Sigmoid colon (tissue), 6 donors: ENCODE measurements at regions not wholly inside any gene's neighbourhood (a gene's known extent, or its start where the extent isn't known, plus 50 kb on each side); places are given as distances from the start of the nearest gene placed in this dataset.

Experiments used
- DNase-seq: peaks from one replicate; pipeline ENCODE4 v3.0.0-alpha.2; 2019
- H3K27ac ChIP-seq, 4 donors: fragments of 200-600 bp; sonication (generic); one replicate each; pipeline ENCODE4 v1.5.1; 2016 to 2019; ENCODE audit warnings: mild to moderate bottlenecking in 1 of 4
- H3K27me3 ChIP-seq, 3 donors: fragments of 200-600 bp; sonication (generic); one replicate each; pipeline ENCODE4 v1.5.1; 2019; ENCODE audit warnings: mild to moderate bottlenecking in 1 of 3
- H3K36me3 ChIP-seq, 4 donors: fragments of 200-600 bp; sonication (generic); one replicate each; pipeline ENCODE4 v1.5.1; 2016 to 2019
- H3K4me1 ChIP-seq, 4 donors: fragments of 200-600 bp; sonication (generic); one replicate each; pipeline ENCODE4 v1.5.1; 2017 to 2019
- H3K4me3 ChIP-seq, 4 donors: fragments of 200-600 bp; sonication (generic); one replicate each; pipeline ENCODE4 v1.5.1; 2017 to 2019; ENCODE audit warnings: mild to moderate bottlenecking in 2 of 4, moderate library complexity in 1 of 4
- H3K9me3 ChIP-seq, 4 donors: fragments of 200-600 bp in 3 of 4; sonication (generic) in 3 of 4; one replicate each; pipeline versions ENCODE4 v1.5.1 to v1.6.1; 2013 to 2019
- CTCF ChIP-seq, 4 experiments: fragments of 450-650 bp in 3 of 4; fragments of 200-600 bp in 1 of 4; IDR thresholded peaks; one replicate each; pipeline ENCODE4 v1.5.1; 2016 to 2019; ENCODE audit warnings: antibody characterized with exemption in 4 of 4, mild to moderate bottlenecking in 3 of 4, moderate library complexity in 2 of 4
- EP300 ChIP-seq, 4 donors: sonication (generic); formaldehyde crosslinking; IDR thresholded peaks; one replicate each; pipeline ENCODE4 v1.6.1; 2017; ENCODE audit warnings: antibody characterized with exemption in 4 of 4
- POLR2A ChIP-seq, 2 donors: fragments of 450-650 bp; IDR thresholded peaks; one replicate each; pipeline ENCODE4 v1.6.1; 2016; ENCODE audit warnings: antibody characterized with exemption in 2 of 2, mild to moderate bottlenecking in 2 of 2, moderate library complexity in 2 of 2
- POLR2AphosphoS5 ChIP-seq, 4 donors: sonication (generic); formaldehyde crosslinking; IDR thresholded peaks; one replicate each; pipeline ENCODE4 v1.6.1; 2017; ENCODE audit warnings: antibody characterized with exemption in 4 of 4
- whole genome bisulfite sequencing, 2 donors: extraction: QIAGEN DNeasy Blood & Tissue Kit; methylation state at CpG; one replicate each; pipeline ENCODE4 v1.1.7; 2013; 5-methylcytosine and 5-hydroxymethylcytosine counted together
- intact Hi-C: fragments of 100-400 bp; cut with DNase I; formaldehyde crosslinking; loops from one replicate; pipeline ENCODE4 v1.15.1; 2023
- donor health status: healthy with polysubstance abuse.
- donor health status: healthy.

DNA sequence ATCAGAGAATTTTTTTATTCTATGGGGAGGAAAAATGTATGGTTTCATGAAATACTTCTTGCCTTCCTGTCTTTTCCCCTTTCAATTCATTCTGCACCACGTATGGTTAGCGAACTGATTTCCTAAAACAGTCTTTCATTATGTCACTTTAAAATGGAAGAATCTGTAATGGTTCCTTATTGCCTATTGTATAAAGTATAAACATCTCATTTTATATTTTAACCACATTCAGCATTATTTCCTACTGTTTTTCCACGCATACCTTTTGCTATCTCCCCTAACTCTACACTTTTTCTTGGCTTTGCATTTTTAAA lies 232.3 kb upstream of the B3GALT2 start:
- Histone ChIP-seq H3K36me3 (no peaks in the 10 kb centered on the region), H3K27me3 (no peaks in the 10 kb centered on the region), H3K27ac (peak overlapping the region in 3 of 4 donors; percentile 56 to 65 (median 63)), H3K9me3 (no peaks in the 10 kb centered on the region), H3K4me1 (peaks cover 0 to 17% (median 14%) of the 10 kb centered on the region in 4 donors), H3K4me3 (peak overlapping the region in 3 of 4 donors; percentile 25 to 38 (median 34))
- WGBS, 2 donors: 71 to 82% methylated on average over 3 of the region's 3 CpGs
- DNase-seq: no peak
- TF ChIP-seq POLR2A (IDR thresholded peaks at IDR 0.05) (no peak), EP300 (IDR thresholded peaks at IDR 0.05) (no peak), CTCF (IDR thresholded peaks at IDR 0.05) (no peak), POLR2AphosphoS5 (IDR thresholded peaks at IDR 0.05) (no peak)
- intact Hi-C loops: no loop called here

- no peaks in the 10 kb centered on the region for H3K36me3 ChIP-seq
- H3K27ac ChIP-seq: peak overlapping the region in 3 of 4 donors; percentile 56 to 65 (median 63)
- DNase-seq: no peak
- H3K4me3 ChIP-seq: peak overlapping the region in 3 of 4 donors; percentile 25 to 38 (median 34)
- no peak for TF ChIP-seq POLR2A (IDR thresholded peaks at IDR 0.05)
- no peak for TF ChIP-seq CTCF (IDR thresholded peaks at IDR 0.05)
- no peak for TF ChIP-seq EP300 (IDR thresholded peaks at IDR 0.05)
- no peak for TF ChIP-seq POLR2AphosphoS5 (IDR thresholded peaks at IDR 0.05)
- no peaks in the 10 kb centered on the region for H3K9me3 ChIP-seq
- peaks cover 0 to 17% (median 14%) of the 10 kb centered on the region in 4 donors for H3K4me1 ChIP-seq
- intact Hi-C loops: no loop called here
- WGBS, 2 donors: 30 to 41% methylated on average over 4 of the region's 4 CpGs
- H3K27me3 ChIP-seq: no peaks in the 10 kb centered on the region
Measured at GRCh38 chr1:193417945-193418744, 231.7 kb upstream of the B3GALT2 start.

GRCh38 chr1:193417403-193417802 lies 231.0 kb upstream of the B3GALT2 start:
- intact Hi-C loops: no loop called here
- Histone ChIP-seq H3K4me3 (no peak overlapping the region), H3K27ac (peak overlapping the region in 3 of 4 donors; percentile 56 to 65 (median 63)), H3K9me3 (no peaks in the 10 kb centered on the region), H3K27me3 (no peaks in the 10 kb centered on the region), H3K4me1 (peaks cover 0 to 23% (median 14%) of the 10 kb centered on the region in 4 donors), H3K36me3 (no peaks in the 10 kb centered on the region)
- TF ChIP-seq EP300 (IDR thresholded peaks at IDR 0.05) (no peak), POLR2A (IDR thresholded peaks at IDR 0.05) (no peak)
- DNase-seq: no peak
- 51 to 74% methylated on average over 1 of the region's 1 CpG for WGBS, 2 donors

DNA sequence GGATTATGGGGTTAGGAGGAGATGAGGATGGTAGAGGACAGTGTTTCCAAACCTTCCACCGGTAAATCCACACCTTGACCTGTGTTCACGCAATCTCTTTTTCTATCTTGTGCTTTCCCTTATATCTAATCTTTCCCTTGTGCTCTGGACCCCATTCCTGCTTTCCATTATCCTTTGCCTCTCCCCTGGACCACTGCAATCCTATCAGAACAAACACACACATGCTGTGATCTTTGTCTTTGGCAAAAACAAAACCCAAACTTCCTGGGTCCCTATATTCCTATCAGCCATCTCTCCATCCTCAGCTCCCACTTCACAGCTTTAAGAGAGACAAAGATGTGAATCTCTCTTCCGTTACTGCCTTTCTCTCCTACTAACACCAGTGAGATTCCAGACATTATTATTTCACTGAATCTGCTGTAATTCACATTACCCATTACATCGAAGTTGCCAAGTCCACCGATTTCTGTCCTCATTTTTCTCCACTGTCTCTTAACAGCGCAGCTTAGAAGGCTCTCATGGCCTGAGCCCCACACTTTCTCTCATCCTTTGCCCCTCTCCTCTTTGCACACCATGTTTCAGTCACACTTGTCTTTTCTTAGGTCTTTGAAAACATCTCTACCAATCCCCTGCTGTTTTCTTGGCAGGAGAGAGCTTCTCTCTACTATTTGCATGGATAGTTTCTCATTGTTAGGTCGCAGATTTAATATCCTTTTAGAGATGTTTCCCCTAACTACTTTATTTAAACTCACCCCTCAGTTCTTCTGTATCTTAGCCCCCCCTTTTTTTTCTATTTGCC lies 230.0 kb upstream of the B3GALT2 start:
- Histone ChIP-seq H3K4me3 (no peak overlapping the region), H3K9me3 (no peaks in the 10 kb centered on the region), H3K36me3 (no peaks in the 10 kb centered on the region), H3K4me1 (peaks cover 0 to 26% (median 14%) of the 10 kb centered on the region in 4 donors), H3K27me3 (no peaks in the 10 kb centered on the region), H3K27ac (no peak overlapping the region)
- intact Hi-C loops: no loop called here
- no peak for DNase-seq
- 97% methylated on average over 7 of the region's 7 CpGs for WGBS, 2 donors
- TF ChIP-seq EP300 (IDR thresholded peaks at IDR 0.05): no peak
- no peak for TF ChIP-seq CTCF (IDR thresholded peaks at IDR 0.05)
- no peak for TF ChIP-seq POLR2A (IDR thresholded peaks at IDR 0.05)
- no peak for TF ChIP-seq POLR2AphosphoS5 (IDR thresholded peaks at IDR 0.05)

- H3K9me3 ChIP-seq: no peaks in the 10 kb centered on the region
- H3K36me3 ChIP-seq: no peaks in the 10 kb centered on the region
- DNase-seq: no peak
- H3K4me3 ChIP-seq: no peak overlapping the region
- TF ChIP-seq EP300 (IDR thresholded peaks at IDR 0.05) (no peak), POLR2A (IDR thresholded peaks at IDR 0.05) (no peak), CTCF (IDR thresholded peaks at IDR 0.05) (no peak), POLR2AphosphoS5 (IDR thresholded peaks at IDR 0.05) (no peak)
- H3K4me1 ChIP-seq: peaks cover 0 to 26% (median 14%) of the 10 kb centered on the region in 4 donors
- H3K27me3 ChIP-seq: no peaks in the 10 kb centered on the region
- intact Hi-C loops: no loop called here
- no peak overlapping the region for H3K27ac ChIP-seq
- WGBS, 2 donors: 63 to 76% methylated on average over 3 of the region's 3 CpGs
Measured at GRCh38 chr1:193415256-193415655, 228.8 kb upstream of the B3GALT2 start.
